T47D (cell line): ENCODE measurements at regions not wholly inside any gene's neighbourhood (a gene's known extent, or its start where the extent isn't known, plus 50 kb on each side); places are given as distances from the start of the nearest gene placed in this dataset.
"Not testable (repeated sequence)": the region's sequence is repeated elsewhere in the genome, so short reads cannot be mapped to it uniquely, and the experiment has no call there.

Experiments used
- DNase-seq, 2 experiments: peaks; one replicate each; pipeline versions ENCODE4 v3.0.0 to v3.0.0-alpha.2; 2011 to 2012; ENCODE audit warnings: low read depth in 1 of 2, low spot score in 1 of 2
- JUND ChIP-seq: IDR thresholded peaks from 2 replicates; pipeline ENCODE4 v1.6.1; 2012; ENCODE audit warnings: low read depth
- in situ Hi-C: cut with HindIII; loops from 2 replicates; pipeline ENCODE4 v1.10.0; 2016; ENCODE audit warnings: low sequenced_read_pairs, low pct_unique_long_range_greater_than_20kb

DNA sequence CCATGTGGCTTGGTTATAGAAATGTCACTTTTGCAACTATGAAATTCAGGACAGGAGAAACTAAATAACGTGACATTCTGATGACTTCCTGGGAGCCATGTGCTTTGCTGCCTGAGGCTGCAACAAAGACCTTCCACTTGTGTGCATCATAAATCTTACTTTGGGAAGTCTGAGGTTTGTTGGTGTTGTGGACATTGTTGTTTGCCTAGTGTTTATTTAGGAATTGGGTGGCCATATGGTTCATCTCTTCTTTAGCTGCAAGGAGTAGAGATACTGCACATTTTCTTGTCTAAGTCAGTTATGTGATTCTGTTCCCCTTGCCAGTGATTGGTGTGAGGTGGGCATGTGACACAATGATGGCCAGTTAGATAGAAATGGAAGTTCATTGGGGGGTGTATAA is 167.3 kb upstream of the SSTR1 start:
- TF ChIP-seq JUND = no peak
- in situ Hi-C loops = no loop called here
- DNase-seq = no peak

DNA sequence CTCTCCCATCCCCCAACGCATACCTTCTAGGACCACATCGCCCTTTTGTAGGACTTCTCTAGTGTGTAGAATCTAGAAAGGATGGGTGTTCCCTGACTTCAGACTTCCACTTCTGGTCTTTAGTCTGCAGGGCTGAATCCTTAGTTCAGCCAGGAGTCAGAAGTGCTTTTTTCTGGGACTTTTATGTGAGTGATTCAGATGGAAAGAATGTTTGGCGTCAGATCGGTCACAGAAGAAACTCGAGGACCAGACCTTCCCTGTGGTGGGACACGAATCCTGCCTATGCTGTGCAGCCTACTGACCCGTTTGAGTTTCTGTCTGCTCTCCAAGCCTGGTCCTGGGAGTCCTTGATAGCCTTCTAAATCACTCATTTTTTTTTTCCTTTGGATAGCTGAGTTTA is 165.4 kb upstream of the SSTR1 start:
- no peak for TF ChIP-seq JUND
- in situ Hi-C loops = no loop called here
- no peak for DNase-seq

DNA sequence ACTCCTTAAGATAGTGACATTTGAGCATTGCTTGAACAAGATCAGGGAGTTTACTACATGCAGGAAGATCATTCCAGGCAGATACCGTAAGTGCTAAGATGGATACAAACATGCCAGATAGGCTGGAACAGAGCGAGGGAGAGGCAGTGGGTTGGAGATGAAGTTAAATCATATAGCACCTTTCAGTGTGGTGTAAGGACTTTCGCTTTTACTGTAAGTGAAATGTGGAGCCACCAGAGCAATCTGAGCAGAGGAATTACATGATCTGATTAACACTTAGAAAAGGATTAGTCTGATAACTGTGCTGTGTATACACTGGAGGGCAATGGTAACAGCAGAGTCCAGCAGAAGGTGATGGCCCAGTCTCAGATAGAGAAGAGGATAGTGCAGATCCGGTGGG is 163.0 kb upstream of the SSTR1 start:
- in situ Hi-C loops = no loop called here
- DNase-seq = no peak
- TF ChIP-seq JUND = no peak

DNA sequence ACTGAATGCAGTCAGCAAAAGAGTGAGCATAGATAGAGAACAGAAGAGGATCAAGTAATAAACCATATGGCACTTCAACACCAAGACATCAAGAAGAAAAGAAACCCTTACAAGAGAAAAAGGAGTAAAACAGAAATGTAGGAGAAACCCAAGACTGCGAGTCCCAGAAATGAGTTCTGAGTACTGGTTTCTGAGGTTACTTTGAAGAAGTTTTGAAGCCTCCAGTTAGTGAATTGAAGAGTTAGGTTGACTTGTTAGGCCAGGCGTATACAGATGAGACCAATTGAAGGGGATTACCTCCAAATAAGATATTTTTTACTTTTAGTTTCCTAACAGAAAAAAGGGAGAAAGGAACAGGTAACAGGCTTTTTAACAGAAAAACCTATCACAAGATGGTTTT is 162.2 kb upstream of the SSTR1 start:
- no peak for TF ChIP-seq JUND
- DNase-seq = no peak
- in situ Hi-C loops = no loop called here

- no peak for DNase-seq
- in situ Hi-C loops = no loop called here
- TF ChIP-seq JUND = no peak
Observed at GRCh38 chr14:38046160-38046559, 161.5 kb upstream of the SSTR1 start.

DNA sequence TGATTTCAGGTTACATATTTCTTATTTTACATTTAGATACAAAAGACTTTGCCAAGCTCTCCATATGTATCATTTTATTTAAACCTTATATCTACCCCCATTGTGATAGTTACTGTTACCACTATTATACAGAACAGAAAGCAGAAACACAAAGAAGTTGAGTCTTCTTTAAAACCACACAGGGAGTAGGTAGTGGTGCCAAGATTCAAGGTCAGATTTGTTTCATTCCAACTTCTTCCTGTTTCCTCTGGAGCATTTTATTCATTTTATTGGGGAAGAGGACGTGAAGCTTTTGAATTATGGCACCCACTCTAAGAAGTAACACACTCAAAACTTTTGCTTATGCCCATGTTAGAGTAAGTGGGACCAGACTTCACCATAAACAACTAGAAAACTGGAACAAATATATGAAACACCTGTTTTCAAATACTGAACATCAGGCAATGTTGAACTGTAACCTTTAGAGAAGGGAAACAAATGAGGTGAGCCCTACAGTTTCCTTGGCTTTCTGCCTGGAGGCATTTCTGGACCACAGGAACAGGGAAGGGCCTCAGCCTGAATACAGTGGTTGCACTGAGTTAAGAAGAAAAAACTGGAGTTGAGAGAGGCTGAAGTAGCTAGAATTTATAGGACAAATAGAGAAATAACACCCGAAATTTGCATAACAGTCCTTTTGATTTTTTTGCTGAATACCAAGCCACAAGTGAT is 160.4 kb upstream of the SSTR1 start:
- in situ Hi-C loops = no loop called here
- no peak for TF ChIP-seq JUND
- no peak for DNase-seq

DNA sequence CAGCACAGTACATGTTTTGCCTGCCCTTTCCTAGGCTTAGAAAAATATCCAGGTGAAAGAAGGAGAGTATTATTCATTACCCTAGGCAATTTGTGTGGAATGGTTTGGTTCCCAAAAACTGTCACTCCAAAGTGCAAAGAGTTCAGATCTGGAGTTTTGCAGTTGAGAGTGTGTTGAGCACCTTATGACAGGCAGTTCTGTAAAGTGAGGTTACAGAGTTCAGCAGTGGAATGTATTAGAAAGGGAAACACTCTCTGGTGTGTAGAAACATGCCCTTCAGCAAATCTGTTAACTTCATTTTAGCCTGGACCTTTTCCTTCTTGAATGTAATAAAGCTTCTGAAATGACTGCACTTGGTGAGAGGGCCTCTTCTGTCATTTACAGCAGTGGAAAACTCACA is 154.0 kb upstream of the SSTR1 start:
- in situ Hi-C loops = no loop called here
- DNase-seq = no peak
- no peak for TF ChIP-seq JUND

DNA sequence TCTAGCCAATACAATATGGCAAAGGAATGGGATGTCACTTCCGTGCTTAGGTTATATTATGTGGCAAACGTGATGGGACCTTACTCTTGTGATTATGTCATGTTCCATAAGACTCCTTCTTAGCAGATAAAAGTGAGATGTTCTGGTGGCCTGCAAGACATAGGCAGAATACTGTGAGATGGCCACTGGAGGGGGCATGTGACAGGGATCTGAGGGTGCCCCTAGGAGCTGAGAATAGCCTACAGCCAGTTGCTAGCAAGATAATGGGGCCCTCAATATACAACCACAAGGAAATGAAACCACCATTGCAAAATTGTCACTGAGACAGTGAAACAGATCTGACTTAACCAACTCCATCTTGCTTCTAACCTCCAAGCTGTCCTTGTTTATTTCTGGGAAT is 151.4 kb upstream of the SSTR1 start:
- in situ Hi-C loops = no loop called here
- DNase-seq = no peak
- no peak for TF ChIP-seq JUND

GRCh38 chr14:38062223-38062622 is 145.5 kb upstream of the SSTR1 start:
- in situ Hi-C loops = not testable (repeated sequence)

GRCh38 chr14:38063711-38064320 is 143.9 kb upstream of the SSTR1 start:
- in situ Hi-C loops = no loop called here
- DNase-seq = no peak
- TF ChIP-seq JUND = no peak

More at GRCh38 chr14:38062223-38062622, 145.5 kb upstream of the SSTR1 start:
- not testable (repeated sequence) for DNase-seq

- no peak for DNase-seq
- in situ Hi-C loops = no loop called here
- no peak for TF ChIP-seq JUND
Observed at GRCh38 chr14:38065106-38065762, 142.5 kb upstream of the SSTR1 start.

DNA sequence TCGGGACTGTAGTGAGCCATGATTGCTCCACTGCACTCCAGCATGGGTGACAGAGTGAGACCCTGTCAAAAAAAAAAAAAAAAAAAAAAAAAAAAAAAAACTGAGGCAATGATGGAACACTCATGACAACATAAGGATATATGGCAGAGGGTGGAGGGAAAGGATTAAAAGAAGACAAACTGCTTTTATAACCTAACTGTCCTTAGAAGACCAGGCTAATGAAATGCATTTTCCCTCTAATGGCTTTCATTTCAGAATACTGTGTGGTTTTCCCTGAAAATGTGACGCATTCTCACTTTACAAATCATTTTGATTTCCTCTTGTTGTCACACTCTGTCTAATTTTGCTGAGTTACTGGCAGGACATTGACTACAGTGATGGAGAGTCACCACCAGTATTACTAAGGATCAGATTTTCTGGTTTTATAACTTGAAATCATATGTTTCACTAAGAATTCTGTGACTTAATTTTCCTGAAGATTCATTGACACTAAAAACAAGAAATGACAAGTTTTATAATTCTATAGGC is 137.6 kb upstream of the SSTR1 start:
- in situ Hi-C loops = no loop called here
- no peak for TF ChIP-seq JUND
- no peak for DNase-seq

DNA sequence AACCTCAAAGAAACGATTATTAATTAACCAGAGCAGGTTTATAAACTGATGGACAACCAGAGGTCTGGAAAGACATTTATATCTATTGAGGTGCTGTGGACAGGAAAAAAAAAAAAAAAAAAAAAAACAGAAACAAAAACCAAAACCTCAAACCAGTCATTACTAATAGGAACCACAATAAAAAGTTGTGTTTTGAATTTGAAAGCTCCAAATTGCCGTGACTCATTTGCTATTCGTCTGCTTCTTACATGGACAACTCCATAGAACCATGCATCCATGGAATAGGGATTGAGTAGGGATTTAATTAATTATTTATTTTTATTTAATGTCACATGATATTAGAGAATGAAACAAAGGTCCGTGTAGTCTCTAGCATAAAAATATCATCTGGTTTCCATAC is 134.1 kb upstream of the SSTR1 start:
- no peak for DNase-seq
- TF ChIP-seq JUND = no peak
- in situ Hi-C loops = no loop called here

DNA sequence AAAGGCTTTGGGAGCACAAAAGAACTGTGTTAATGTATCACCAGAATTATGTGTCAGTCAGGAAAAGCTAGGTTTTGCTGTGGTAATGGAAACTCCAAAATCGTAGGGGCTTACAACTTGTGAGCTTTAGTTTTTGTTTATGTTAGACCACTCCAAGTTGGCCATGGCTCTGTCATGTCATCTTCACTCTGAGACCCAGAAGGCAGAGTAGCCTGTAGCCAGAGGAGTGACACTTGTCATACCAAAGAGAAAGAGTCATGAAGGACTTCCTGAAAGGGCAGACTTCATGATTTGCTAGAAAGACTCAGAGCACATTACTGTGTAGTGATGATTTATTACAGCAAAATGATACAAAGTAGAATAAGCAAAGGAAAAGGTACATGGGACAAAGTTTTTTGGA is 133.6 kb upstream of the SSTR1 start:
- in situ Hi-C loops = no loop called here
- no peak for DNase-seq
- no peak for TF ChIP-seq JUND
